Fibroblast of the conjunctiva (primary cell): ENCODE measurements at regions not wholly inside any gene's neighbourhood (a gene's known extent, or its start where the extent isn't known, plus 50 kb on each side); places are given as distances from the start of the nearest gene placed in this dataset.

Experiments
- DNase-seq: peaks from one replicate; pipeline ENCODE4 v3.0.0-alpha.2; 2010; ENCODE audit warnings: low read depth

DNA sequence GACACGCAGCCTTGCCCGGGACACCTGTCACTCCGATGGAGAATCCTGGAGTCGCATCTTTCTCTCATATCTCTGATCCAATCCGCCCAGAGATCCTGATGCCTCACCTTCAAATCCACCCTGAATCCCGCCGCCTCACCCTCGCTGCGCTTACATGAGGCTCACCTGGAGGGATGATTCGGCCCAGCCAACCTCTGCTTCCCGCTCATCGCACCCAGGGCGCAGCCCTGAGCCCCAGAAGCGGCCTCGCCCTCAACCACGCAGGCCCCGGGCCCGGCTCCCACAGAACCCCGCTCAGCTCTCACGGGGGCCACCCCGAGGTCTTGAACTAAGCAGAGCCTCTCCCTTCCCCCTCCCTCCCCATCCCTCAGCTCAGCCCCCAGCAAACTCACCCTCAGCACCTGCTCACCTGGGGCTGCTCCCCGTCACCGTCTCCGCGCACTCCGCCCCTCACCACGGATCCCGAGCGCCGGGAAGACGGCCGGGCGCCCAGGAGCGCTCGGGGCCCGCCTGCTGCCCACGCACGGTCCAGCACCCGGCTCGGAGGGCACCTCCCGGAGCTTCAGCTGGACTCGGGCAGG lies 160.0 kb downstream of the NDUFA10 start:
- no peak for DNase-seq

- DNase-seq, result no peak
These were observed 160.7 kb downstream of the NDUFA10 start for GRCh38 chr2:239864247-239865058.

DNA sequence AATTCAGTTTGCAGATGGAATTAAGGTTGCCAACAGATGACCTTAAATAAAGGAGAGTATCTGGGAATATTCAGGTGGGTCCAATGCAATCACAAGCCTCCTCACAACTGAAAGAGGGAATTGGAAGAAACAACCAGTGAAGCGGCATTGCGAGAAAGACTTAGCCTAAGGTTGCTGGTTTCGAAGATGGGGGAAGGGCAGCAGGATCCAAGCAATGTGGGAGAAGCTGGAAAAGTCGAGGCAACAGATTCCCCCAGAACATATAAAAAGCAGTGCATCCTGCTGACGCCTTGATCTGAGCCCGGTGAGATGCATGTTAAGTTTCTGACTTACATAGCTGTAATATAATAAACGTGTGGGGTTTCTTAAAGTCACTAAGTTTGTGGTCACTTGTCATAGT lies 162.5 kb downstream of the NDUFA10 start:
- DNase-seq, result no peak

DNA sequence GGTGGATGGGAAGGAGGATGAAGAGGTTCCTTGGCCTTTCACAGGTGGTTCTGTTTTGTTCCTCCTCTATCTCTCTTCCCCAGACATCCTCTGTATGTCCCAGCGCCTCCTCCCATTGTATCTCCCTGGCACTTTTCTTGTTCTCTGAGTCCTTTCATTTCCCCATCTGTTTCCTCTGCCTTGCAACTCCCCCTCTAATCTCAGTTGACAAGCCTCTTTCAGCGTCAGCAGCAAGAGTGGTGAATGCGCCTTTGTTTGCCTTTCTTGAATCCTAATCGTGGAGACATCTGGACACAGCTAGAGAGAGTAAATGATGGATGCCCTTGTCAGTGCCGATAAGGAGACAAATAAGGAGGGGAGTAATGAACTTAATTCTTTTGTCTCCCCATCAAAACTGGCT lies 167.0 kb downstream of the NDUFA10 start:
- no peak for DNase-seq

DNA sequence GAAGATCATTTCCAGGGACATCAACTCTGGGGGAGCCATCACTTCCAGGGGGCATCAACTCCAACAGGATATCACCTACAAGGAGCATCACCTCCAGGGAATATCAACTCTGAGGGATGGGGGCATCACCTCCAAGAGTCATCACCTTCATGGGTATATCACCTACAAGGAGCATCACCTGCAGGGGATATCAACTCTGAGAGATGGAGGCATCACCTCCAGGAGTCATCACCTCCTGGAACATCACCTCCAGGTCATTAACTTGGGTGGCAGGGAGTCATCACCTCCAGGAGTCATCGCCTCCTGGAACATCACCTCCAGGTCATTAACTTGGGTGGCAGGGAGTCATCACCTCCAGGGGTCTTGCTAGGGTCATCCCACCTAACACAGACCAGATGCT lies 167.6 kb downstream of the NDUFA10 start:
- no peak for DNase-seq

DNA sequence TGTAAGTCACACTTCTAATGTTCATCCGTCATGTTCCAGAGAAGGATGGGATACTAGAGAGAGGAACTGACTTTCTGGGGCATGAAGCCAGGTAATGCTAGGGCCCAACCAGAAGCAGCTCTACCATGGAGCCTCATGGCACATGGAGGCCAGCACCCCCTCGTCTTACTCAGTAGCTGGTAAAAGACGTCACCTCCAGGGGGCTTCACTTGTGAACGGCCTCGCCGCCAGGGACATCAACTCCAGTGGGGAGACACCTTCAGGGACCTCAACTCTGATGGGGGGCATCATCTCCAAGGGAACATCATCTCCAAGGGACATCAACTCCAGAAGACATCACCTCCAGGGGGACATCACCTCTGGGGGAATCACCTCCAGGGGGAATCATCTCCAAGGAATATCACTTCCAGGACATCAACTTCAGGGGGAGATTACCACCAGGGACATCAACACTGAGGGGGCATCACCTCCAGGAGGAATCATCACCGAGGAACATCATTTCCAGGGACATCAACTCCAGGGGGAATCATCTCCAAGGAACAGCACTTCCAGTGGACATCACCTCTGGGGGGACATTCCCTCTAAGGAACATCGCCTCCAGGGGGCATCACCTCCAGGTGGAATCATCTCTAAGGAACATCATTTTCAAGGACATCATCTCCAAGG lies 168.4 kb downstream of the NDUFA10 start:
- no peak for DNase-seq

DNA sequence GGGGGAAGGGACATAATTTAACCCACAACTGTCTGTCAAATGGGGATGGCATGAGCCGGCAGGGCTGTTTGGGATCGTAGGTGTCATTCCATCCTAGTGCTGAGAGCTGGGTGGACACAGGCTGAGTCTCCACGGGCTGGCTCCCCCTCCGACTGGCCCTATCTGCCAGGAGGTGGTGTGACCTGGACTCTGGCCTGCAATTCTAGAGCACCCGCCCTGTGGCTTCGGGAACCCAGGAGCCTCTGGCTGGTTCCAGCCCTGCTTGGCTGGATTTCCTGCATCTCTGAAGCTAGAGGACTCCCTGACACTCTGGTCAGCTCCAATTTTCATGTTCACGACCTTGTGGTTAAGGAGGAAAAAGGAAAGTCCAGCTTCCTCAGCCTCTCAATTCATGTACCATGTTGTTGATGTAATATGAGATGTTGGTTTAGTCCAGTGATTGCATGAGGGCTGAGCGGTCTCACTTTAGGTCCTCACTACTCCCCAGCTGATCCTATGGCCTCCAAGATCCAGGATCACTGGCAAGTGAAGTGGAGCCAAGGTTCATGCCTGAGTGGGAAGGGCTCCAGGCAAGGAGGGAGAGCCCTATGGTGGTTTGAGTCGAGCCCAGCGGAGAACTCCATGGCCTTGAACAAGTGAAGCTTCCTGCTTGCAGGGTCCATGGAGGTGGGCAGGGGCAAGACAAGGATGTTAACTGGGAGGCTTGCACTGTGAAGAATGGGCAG lies 169.1 kb downstream of the NDUFA10 start:
- no peak for DNase-seq

DNA sequence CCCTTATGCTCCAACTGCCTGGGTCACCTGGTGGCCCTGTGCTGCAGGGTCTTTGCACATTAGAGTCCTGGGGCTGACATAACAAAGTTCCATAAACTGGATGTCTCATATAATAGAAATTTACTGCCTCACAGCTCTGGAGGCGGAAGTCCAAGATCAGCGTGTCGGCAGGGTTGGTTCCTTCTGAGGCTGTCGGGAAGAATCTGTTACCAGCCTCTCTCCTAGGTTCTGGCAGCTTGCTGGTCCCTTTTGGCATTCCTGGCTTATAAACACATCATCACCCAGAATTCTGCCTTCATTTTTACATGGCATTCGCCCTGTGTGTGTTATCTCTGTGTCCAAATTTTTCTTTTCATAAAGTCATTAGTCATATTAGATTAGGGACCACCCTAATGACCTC lies 170.5 kb downstream of the NDUFA10 start:
- no peak for DNase-seq

DNA sequence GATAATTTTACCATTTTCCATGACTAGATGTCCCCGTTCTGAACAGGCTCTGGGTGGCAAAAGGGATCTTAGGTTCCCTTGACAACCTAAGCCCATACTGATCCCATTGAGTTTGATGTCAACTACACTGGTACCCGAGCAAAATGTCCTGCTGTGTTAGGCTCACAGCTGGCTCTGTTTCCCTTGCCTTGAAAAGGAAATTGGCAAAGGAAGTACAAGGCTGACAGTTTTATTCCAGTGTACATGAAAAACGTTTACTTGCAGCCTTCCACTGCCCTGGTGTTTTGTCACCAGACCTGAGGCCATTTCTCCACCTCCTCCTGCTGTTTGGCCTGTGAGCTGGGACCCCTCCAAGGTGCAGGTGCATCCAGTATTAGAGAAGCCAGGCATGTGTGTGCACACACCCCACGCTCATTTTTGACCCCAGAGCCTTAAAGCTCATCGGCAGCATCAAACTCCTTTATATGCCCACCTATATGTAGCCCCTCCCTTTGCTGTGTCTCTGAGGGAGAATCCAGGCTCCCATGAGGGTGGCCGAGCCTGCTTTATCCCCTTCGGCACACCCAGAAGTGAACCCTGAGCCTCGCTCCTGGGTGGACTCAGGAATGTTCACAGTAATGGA lies 171.3 kb downstream of the NDUFA10 start:
- no peak for DNase-seq

DNA sequence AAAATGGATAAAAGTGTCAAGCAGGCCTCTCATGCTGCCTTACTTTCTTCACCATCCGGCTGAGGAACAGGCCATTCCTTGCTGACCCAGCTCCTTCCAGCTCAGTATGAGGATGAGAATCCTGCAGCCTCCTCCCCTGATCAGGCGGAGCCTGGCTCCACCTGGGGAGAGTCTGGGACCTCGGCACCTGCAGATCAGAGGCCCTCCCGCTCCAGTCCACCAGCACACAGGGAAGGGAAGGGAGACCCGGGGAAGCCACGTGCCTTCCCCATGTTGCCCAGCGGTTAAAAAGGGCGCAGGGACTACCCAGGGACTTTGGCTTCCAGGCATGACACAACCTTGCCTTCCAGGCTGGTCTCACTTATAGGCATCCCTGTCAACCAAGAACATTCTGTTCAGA lies 172.0 kb downstream of the NDUFA10 start:
- DNase-seq, result no peak

- no peak for DNase-seq
These were observed 172.9 kb downstream of the NDUFA10 start for GRCh38 chr2:239852272-239852671.

DNA sequence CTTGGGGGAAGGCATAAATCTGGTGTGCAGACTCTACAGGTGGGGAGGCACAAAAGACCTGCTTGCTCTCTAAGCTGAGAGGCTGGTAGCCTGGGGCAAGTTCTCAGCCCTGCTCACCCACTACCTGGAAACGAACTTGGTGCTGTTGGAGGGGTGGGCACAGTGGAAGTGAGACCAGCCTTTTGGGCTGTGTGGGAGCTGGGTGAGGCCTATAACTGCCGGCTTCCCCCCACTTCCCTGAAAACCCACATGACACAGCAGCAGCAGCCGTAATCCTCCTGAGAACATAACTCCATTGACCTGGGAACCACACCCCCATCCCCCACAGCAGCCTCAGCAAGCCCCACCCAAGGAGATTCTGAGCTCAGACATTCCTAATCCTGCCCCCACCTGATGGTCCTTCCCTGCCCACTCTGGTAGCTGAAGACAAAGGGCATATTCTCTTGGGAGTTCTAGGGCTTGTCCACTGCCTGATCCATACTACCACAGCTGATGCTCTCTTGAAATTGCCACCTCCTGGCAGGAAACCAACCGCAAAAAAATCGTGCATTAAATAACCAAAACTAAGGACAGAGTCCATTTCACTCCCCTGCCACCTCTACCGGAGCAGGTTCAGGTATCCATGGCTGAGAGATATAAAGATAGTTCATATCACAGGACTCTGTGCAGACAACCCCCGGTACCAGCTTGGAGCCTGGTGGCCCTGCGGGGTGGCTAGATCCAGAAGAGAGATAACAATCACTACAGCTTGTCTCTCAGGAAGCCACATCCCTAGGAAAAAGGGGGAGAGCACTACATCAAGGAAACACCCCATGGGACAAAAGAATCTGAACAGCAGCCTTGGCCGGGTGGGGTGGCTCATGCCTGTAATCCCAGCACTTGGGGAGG lies 178.1 kb downstream of the NDUFA10 start:
- DNase-seq, result no peak

DNA sequence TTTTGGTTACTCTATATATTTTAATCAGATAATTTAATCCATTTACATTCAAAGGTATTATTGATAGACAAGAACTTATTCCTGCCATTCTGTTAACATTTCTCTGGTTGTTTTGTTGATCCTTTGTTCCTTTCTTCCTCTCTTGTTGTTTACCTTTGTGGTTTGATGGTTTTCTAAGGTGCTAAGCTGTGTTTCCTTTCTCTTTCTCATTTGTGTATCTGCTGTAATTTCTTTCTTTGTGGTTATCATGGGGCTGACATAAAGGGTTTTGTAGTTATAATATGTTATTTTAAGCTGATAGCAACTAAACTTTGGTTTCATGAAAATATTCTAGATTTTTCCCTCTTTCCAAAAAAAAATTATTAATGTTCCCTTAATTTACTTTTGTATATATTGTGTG lies 179.2 kb downstream of the NDUFA10 start:
- no peak for DNase-seq

GRCh38 chr2:239839306-239839705 lies 185.8 kb downstream of the NDUFA10 start:
- DNase-seq, result no peak

DNA sequence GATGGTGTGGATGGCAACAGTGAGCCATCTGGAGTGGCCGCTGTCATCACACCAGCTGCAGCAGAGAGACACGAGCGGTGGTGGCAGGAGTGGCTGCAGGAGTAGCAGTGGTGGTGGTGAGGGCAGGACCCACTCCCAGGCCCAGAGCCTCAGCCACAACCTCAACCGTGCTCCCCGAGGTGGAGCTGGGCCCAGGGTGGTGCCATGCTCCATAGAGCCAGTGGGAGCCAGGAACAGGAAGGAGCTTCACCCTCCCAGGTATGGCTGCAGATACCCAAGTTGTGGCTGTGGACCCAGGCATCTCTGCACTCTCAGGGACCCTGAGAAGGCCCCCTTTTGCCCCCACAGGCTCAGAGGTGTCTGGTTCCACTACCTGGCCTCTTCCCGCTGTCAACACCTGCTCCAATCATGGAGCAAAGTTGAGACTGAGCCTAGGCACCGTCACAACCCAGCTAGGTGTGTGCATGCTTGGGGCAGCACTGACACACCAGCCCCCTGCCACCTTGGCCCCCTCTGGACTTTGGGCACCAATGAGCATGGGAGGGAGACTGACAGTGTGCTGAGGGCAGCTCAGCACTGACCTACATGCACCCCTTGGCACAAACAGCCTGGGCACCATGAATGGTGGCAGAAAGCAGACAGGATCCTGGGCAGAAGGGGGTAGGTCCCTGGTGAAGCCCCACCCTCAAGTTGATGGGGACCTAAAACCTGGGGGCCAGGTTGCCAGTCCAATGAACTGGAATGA lies 188.9 kb downstream of the NDUFA10 start:
- DNase-seq, result no peak

DNA sequence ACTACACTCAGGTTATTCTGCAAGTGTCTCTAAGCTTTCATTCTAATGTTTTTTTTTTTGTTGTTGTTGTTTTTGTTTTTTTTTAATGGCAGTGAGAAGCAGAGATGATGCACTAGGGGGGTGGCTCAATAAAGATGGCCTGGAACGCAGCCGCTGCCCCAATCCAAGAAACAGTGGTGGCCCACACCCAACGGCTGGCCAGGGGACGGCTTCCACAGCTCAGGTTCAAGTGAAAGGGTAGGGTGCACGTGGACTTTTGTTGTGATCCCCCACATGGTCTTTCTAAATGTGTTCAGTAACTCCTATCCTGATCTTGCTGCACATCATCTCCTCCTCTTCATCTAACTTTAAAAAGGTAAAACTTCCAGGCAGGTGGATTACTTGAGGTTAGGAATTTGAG lies 190.1 kb downstream of the NDUFA10 start:
- DNase-seq, result no peak

DNA sequence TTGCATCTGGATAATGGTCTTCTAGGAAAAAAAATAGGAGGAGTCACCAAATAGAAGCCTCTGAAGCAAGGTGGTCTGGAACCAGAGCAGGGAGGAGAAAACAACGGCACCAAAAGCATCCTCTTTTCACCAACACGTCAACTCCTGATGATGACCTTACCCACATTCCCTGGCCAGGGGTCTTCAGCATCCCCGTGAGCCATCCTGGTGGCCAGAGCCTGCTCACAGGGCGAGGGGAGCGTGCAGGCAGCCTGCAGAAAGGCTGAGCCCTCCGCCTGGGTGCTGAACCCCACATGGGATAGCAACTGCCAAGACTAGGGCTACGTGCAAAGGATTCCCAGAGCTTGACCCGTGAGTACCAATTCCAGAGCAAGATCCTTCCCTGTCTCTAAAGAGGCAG lies 191.0 kb downstream of the NDUFA10 start:
- DNase-seq, result no peak

DNA sequence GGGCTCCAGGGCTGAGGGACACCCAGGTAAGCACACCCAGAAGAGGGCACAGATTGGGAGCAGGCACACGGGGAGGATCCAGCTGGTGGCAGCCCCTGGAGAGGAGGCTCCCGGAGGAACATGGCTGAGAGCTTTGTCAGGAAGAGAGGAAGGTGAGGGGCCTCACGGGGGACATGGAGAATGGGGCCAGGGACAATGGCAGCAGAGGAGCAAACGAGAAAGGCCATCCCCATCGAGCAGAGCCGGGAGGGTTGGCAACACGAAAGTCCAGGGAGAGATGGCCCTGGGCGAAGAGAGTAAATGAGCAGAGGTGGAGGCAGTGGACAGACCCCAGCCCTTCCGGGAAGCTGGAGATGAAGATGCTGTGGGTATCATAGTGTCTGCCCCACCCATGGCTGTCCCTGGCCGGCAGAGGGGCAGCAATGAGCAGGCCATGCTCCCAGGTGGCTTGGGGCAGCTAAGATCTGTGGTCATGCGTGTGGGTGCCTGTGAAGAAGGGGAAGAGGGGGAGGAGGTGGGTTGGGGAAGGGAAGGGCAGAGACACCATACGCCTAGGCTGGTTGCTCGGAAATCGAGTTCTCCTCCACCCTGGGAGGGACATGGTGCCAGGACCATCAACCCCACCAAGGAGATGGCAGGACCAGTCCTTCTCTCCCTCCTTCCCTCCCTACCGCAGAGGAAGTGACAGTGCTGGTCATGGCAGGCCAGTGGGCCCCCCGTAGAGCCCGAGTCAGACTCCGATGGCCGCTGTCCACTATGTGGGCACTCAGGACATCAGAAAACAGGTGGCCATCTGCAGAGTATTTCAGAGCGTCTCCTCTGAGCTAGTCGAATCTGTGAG lies 191.7 kb downstream of the NDUFA10 start:
- no peak for DNase-seq

DNA sequence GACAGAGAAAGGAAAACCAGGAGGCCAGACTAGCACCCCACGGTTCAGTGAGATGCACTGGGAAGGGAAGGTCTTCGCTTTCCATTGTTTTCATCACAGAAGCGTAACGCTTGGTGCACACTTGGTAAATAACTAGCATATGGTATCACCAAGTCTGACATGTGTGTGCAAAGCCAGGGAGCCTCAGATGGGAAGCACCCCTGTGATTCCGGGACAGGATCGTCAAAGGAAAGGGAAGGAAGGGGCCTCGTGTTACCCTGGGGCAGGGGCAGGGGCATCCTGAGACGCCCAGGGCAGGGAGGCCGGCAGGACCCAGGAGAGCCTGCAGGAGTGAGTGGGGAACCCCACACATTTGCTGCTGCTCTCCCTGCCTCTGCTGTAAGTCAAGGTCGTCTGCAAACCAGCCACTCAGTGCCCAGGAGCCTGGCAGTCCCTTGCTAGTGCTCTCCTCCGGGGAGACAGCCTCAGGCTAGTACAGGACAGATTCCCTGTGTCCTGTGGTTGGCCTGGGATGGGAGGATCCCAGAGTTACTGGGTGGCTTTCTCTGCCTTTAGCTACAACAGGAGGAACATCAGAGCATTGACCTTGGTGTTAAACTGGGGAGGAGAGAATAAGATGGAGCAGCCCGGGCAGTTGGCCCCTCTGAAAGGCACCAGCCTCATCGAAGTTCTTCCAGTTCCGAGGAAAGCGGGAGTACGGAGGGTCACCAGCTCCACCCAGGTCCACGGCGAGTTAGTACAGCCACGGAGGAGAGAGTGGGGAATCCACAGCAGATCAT lies 192.5 kb downstream of the NDUFA10 start:
- DNase-seq, result no peak
